Suppressor macrophage treated with lipopolysaccharide for 4 hours (primary cell): ENCODE measurements at regions not wholly inside any gene's neighbourhood (a gene's known extent, or its start where the extent isn't known, plus 50 kb on each side); places are given as distances from the start of the nearest gene placed in this dataset.

ENCODE experiments used
- DNase-seq: peaks from one replicate; pipeline ENCODE4 v3.0.0-alpha.2; 2020

DNA sequence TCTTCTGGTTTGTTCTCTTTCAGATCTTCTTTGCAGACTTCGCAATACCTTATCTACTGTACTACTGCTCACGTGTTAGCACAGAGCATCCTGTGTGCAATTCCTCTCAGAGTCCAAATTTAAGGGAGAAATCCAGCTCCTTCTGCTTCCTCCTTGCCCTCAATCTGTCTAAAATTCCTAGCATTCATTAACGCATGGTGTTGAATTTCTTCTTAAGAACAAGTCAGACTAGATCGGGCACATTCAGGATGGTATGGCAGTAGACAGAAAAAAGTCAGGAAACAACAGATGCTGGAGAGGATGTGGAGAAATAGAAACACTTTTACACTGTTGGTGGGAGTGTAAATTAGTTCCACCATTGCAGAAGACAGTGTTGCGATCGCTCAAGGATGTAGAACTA lies 206.1 kb upstream of the CDH7 start:
- DNase-seq = no peak

GRCh38 chr18:65527879-65528633 lies 222.8 kb upstream of the CDH7 start:
- DNase-seq = no peak

- no peak for DNase-seq
Observed at GRCh38 chr18:65526099-65526498, 224.7 kb upstream of the CDH7 start.

DNA sequence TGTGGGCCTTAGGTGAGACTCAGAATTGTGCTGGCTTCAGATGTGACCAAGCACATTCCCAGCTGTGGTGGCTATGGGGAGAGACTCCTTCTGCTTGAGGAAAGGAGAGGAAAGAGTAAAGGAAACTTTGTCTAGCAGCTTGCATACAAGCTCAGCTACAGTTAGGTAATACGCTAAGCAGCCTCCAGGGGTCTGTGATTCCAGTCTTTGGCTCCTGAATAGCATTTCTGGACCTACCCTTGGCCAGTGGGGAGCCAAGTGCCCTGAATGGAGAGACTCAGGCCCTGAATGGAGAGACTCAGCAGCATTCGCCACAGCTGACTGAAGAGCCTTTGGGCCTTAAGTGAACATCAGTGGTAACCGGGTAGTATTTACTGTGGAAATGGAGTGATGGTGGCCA lies 227.4 kb upstream of the CDH7 start:
- no peak for DNase-seq

DNA sequence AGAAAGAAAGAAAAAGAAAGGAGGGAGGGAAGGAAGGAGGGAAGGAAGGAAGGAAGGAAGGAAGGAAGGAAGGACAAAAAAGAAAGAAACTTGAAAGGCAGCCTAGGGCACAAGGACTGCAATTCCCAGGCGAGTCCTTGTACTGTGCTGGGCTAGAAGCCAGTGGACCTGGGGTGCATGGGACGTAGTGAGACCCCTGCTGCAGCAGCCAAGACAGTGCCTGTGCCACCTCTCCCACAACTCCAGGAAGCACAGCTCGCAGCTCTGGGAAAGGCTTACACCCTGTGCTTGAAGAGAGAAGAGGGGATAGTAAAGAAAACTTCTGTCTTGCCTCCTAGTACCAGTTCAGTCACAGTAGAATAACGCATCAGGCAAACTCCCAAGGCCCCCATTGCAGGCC lies 227.9 kb upstream of the CDH7 start:
- no peak for DNase-seq

- DNase-seq = no peak
Observed at GRCh38 chr18:65516209-65516608, 234.6 kb upstream of the CDH7 start.

GRCh38 chr18:65498605-65499004 lies 252.2 kb upstream of the CDH7 start:
- no peak for DNase-seq

- no peak for DNase-seq
Observed at GRCh38 chr18:65487569-65487968, 263.2 kb upstream of the CDH7 start.

DNA sequence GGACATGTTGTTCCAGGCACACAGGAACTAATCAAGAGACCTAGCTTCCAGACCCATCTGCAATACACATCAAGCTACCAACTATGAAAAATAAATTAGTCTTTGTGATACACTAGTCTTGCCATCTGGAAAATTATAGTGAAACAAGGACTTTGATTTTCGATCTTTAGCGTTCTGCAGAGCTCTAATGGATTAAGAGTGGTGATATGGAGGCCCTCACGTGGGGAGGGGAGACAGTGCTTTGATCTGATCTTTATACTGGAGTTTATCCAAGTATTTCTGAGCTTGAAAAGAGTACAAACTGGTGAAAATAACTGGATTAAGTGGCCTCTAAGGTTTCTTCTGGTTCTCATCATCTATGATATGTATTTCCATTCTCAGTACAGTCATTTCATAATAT lies 273.4 kb upstream of the CDH7 start:
- no peak for DNase-seq

- no peak for DNase-seq
Observed at GRCh38 chr18:65468881-65469280, 281.9 kb upstream of the CDH7 start.

DNA sequence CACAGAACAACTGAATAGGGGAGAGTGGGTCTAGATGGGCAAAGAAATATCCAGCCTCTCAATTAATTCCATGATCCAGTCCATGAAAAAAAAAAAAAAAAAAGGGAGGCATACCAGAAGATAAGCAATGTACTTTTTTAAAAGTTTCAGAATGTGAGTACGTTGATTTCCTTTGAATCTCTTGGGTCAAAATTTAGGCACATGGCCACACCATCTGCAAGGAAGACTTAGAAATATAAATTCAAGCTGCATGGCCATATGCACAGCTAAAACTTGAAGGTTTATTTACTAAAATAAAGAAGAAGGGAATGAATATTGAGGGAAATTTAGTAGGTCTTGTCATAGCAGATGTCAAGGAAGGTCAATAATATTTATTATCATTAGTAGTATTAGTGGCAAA lies 286.5 kb upstream of the CDH7 start:
- no peak for DNase-seq

GRCh38 chr18:65459741-65460140 lies 291.1 kb upstream of the CDH7 start:
- no peak for DNase-seq

DNA sequence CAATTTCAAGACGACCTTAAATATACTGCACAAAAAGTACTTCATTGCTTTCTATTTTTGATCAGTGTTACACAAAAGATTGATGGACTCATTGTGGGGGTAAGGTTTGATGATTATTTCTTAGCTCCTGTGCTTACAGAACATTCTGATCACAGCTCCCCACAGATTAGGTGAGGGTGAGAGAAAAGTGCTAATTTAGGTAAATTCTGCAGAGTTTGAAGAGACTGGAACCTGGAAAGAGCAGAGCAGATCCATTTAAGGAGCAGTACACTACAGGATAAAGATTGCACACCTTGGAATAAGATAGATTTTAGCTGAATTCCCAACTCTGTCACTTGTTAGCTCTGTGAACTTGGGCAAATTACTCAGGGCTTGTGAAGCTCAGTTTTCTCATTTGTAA lies 291.9 kb upstream of the CDH7 start:
- DNase-seq = no peak

DNA sequence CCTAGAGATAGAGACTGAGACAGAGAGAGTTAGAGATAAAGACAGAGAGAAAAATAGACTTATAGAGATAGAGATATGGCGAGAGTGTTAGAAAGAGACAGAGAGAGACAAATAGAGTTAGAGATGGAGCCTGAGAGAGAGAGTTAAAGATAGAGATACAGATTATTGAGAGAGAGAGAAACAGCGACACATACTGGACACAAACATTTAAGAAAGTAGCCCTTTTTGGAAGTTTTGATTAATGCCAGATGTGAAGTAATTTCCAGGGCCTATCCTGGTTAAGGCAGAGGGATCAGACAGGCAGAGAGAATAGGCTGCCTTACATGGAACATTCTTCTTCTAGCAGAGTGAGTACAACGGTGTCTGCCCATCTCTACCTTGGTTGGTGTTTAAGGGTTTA lies 311.6 kb upstream of the CDH7 start:
- DNase-seq = no peak

DNA sequence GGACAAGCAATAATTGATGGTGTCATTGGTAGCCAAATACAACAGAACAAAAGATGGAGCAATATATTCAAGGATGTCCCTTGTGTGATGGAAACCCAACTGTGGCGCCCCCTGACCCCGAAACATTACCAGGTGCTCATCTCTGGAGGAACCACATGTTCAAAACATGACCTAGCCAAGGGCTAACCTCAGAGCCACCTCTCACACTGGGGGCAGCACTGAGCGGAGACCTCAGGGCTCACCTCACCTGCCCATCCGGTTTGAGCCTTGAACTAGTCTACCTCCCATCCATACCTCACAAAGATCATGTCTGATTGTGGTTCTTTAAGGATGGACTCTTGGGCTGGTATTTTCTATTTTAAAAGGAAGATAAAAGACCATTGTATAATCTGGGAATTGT lies 314.4 kb upstream of the CDH7 start:
- DNase-seq = no peak

- no peak for DNase-seq
Observed at GRCh38 chr18:65435534-65435933, 315.3 kb upstream of the CDH7 start.

- no peak for DNase-seq
Observed at GRCh38 chr18:65429601-65430000, 321.2 kb upstream of the CDH7 start.

DNA sequence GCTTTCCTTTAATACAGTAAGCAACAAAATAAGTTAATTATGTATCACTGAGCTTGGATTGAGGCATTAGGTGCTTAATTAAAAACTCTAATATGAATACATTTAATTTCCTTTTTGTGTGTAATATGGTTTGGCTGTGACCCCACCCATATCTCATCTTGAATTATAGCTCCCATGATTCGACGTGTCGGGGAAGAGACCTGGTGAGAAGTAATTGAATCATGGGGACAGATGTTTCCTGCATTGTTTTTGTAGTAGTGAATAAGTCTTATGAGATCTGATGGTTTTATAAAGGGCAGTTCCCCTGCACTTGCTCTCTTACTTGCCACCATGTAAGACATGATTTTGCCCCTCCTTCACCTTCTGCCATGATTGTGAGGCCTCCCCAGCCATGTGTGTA lies 325.4 kb upstream of the CDH7 start:
- DNase-seq = no peak

DNA sequence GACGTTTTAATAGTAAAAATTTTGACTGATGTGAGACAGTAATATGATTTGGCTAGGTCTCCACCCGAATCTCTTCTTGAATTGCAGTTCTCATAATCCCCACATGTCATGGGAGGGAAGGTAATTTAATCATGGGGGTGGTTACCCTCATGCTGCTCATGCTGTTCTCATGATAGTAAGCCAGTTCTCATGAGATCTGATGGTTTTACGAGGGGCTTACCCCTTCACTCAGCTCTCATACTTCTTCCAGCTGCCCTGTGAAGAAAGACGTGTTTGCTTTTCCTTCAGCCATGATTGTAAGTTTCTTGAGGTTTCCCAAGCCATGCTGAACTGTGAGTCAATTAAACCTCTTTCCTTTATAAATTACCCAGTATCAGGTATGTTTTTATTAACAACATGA lies 327.0 kb upstream of the CDH7 start:
- DNase-seq = no peak

DNA sequence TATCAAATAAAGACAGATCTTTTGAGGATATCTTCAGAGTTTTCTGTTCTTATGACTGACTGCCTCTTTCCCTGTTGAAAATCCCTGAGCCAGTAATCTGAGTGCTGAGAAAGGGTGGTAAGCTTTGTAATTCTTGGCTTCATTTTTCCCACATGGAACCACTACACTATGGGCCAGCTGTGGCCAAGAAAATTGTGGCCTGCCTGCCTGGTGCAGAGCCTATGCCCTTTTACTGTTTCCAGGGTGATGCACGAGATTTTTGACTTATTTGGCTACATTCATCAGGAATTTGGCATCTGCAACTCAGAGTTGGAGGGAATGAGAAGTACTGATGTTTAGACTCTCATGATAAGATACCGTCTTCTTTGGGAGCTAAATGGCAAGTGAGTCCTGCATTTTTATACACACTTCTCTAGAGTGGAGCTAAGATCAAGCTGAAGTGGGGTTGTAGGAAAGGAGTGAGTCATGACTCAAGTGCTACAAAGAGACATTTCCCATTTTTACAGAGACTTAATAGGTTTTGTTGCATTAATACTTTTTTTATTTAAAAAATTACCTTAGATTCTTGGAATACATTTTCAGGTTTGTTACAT lies 328.2 kb upstream of the CDH7 start:
- no peak for DNase-seq

DNA sequence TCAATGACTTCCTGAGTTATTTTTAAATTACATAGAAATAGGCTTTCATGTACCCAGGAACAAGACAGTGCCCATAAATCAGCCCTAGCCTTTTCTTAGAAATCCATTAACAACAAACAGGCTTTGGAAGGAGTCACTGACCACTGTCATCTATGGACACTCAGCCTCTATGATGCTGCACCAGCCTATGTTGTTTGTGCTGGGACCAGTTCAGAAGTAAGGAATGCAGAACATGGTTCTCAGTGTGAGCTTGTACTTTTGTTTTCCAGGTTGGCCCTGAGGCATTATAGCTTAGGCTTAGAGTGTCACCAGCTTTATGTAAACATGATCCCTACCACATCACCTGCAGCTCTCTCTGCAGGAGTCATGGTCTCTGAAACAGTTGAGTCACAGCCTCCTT lies 335.7 kb upstream of the CDH7 start:
- DNase-seq = no peak

DNA sequence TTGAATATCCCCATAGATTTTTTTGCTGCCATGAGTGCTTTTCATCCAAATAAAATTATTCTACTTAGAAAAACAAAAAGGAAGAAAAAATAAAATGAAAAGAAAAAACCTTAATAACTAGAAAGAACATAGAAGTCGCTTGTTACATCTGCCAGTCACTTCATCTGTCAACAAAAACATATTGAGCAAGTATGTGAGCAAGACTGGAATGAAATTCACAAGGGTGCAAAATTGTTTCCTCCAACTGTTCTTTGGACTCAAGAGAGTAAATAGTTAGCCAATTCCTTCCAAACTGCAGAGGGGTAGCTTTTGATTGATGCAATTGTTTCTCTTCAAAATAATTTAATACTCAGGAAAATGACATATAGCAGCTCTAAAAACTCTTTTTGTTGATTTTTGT lies 336.3 kb upstream of the CDH7 start:
- no peak for DNase-seq

DNA sequence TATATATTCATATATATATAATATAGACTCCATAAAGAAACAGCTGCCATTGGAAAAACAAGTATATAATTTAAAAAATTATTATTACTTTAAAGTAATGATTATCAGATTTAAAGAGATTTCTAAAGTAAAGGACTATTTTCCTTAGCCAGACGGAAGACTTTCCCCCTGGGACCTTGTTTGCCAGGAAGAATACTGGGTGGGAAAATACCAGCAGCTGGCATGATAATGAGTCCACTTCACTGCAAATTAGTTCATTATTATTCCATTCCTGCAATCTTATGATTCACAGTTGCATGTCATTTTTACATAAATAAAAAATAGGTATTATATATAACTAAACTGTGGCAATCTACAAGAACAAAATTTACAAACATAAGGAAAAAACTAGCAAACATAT lies 339.8 kb upstream of the CDH7 start:
- DNase-seq = no peak

- no peak for DNase-seq
Observed at GRCh38 chr18:65409261-65409660, 341.6 kb upstream of the CDH7 start.

GRCh38 chr18:65403534-65403933 lies 347.3 kb upstream of the CDH7 start:
- no peak for DNase-seq
